ENCODE measurements at regions not wholly inside any gene's neighbourhood (a gene's known extent, or its start where the extent isn't known, plus 50 kb on each side); places are given as distances from the start of the nearest gene placed in this dataset.

DNA sequence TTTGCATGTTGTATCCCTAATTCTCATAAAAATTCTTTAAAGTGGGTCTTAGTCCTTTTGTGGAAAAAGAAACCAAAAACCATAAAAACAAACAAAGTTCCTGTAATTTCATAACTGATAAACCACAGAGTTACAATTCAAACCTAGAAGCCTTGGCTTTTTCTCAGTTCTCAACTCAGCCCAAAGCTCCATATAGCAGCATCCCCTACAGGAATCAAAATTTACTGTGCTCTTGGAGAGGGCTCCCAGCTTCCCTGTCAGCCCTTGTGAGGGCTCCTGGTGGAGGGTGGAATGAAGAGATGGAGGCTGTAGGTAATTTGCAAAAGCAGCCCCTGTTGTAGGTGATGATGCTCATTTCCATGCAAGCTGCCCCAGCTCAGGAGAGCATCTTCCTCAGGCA lies 506.1 kb upstream of the KIRREL3 start:
- TF ChIP-seq, protein P1, sequence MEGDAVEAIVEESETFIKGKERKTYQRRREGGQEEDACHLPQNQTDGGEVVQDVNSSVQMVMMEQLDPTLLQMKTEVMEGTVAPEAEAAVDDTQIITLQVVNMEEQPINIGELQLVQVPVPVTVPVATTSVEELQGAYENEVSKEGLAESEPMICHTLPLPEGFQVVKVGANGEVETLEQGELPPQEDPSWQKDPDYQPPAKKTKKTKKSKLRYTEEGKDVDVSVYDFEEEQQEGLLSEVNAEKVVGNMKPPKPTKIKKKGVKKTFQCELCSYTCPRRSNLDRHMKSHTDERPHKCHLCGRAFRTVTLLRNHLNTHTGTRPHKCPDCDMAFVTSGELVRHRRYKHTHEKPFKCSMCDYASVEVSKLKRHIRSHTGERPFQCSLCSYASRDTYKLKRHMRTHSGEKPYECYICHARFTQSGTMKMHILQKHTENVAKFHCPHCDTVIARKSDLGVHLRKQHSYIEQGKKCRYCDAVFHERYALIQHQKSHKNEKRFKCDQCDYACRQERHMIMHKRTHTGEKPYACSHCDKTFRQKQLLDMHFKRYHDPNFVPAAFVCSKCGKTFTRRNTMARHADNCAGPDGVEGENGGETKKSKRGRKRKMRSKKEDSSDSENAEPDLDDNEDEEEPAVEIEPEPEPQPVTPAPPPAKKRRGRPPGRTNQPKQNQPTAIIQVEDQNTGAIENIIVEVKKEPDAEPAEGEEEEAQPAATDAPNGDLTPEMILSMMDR (conservative IDR thresholded peaks at IDR 0.05; ENCODE audit: low read depth in 2 of 2) = no peak
- TF ChIP-seq POLR2AphosphoS5 (IDR thresholded peaks at IDR 0.05; ENCODE audit: low read depth) (no peak), EZH2 (IDR thresholded peaks at IDR 0.05; ENCODE audit: low read depth, unreplicated experiment) (no peak), REST (IDR thresholded peaks at IDR 0.05; ENCODE audit: unreplicated experiment) (no peak), NANOG (IDR thresholded peaks at IDR 0.05; ENCODE audit: borderline replicate concordance) (no peak), JUNB (IDR thresholded peaks at IDR 0.05; ENCODE audit: unreplicated experiment) (no peak), EZH2phosphoT487 (IDR thresholded peaks at IDR 0.05; ENCODE audit: unreplicated experiment) (no peak), CREB1 (CRISPR knock-in tag; IDR thresholded peaks at IDR 0.05; ENCODE audit: low read depth) (no peak), STAT1 (IDR thresholded peaks at IDR 0.05; ENCODE audit: unreplicated experiment) (no peak), ZNF331 (CRISPR knock-in tag; IDR thresholded peaks at IDR 0.05; ENCODE audit: low read depth) (no peak)
- TF ChIP-seq, protein P2, sequence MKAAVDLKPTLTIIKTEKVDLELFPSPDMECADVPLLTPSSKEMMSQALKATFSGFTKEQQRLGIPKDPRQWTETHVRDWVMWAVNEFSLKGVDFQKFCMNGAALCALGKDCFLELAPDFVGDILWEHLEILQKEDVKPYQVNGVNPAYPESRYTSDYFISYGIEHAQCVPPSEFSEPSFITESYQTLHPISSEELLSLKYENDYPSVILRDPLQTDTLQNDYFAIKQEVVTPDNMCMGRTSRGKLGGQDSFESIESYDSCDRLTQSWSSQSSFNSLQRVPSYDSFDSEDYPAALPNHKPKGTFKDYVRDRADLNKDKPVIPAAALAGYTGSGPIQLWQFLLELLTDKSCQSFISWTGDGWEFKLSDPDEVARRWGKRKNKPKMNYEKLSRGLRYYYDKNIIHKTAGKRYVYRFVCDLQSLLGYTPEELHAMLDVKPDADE (IDR thresholded peaks at IDR 0.05) = no peak

Data from GM23338 (cell line).